Trophoblast cell (in vitro differentiated cells and primary cell): ENCODE measurements at regions not wholly inside any gene's neighbourhood (a gene's known extent, or its start where the extent isn't known, plus 50 kb on each side); places are given as distances from the start of the nearest gene placed in this dataset.

ENCODE experiments used
- DNase-seq, 2 donors: peaks; one replicate each; pipeline ENCODE4 v3.0.0-alpha.2; 2016
- H2AFZ ChIP-seq: 2 replicates; pipeline ENCODE4 v1.6.1; 2013; ENCODE audit warnings: low read length, moderate library complexity, mild to moderate bottlenecking; ENCODE audit not compliant: insufficient read depth, poor library complexity
- H2AK5ac ChIP-seq: 2 replicates; pipeline ENCODE4 v1.6.1; 2013; ENCODE audit warnings: mild to moderate bottlenecking, low read length
- H2BK120ac ChIP-seq: 2 replicates; pipeline ENCODE4 v1.6.1; 2013; ENCODE audit warnings: low read length, mild to moderate bottlenecking, moderate library complexity; ENCODE audit not compliant: insufficient read depth, poor library complexity
- H2BK12ac ChIP-seq: 2 replicates; pipeline ENCODE4 v1.6.1; 2013; ENCODE audit warnings: mild to moderate bottlenecking, low read length, moderate library complexity
- H2BK5ac ChIP-seq: 2 replicates; pipeline ENCODE4 v1.6.1; 2013; ENCODE audit warnings: low read length, low read depth, moderate library complexity, mild to moderate bottlenecking; ENCODE audit not compliant: poor library complexity
- H3K14ac ChIP-seq: 2 replicates; pipeline ENCODE4 v1.6.1; 2013; ENCODE audit warnings: mild to moderate bottlenecking, low read length
- H3K18ac ChIP-seq: 2 replicates; pipeline ENCODE4 v1.6.1; 2013; ENCODE audit warnings: mild to moderate bottlenecking, low read length
- H3K23ac ChIP-seq: 2 replicates; pipeline ENCODE4 v1.6.1; 2013; ENCODE audit warnings: low read length
- H3K27ac ChIP-seq: 2 replicates; pipeline ENCODE4 v1.5.1; 2013; ENCODE audit warnings: low read depth, mild to moderate bottlenecking, inconsistent platforms, low read length, moderate library complexity
- H3K27me3 ChIP-seq: 2 replicates; pipeline ENCODE4 v1.6.1; 2013; ENCODE audit warnings: inconsistent platforms, mild to moderate bottlenecking, low read length, moderate library complexity; ENCODE audit not compliant: insufficient read depth
- H3K36me3 ChIP-seq, 2 experiments: 1 replicate in 1 of 2; 2 replicates in 1 of 2; pipeline ENCODE4 v1.6.1; 2013; ENCODE audit warnings: low read length in 2 of 2, mild to moderate bottlenecking in 2 of 2, moderate library complexity in 1 of 2; ENCODE audit not compliant: insufficient read depth in 2 of 2, control insufficient read depth in 1 of 2
- H3K4ac ChIP-seq: 2 replicates; pipeline ENCODE4 v1.6.1; 2013; ENCODE audit warnings: low read depth, mild to moderate bottlenecking, low read length, moderate library complexity
- H3K4me1 ChIP-seq, 2 experiments: 1 replicate in 1 of 2; 2 replicates in 1 of 2; pipeline ENCODE4 v1.6.1; 2013; ENCODE audit warnings: low read length in 2 of 2, mild to moderate bottlenecking in 2 of 2, moderate library complexity in 1 of 2; ENCODE audit not compliant: insufficient read depth in 2 of 2, control insufficient read depth in 1 of 2
- H3K4me2 ChIP-seq: 2 replicates; pipeline ENCODE4 v1.6.1; 2013; ENCODE audit warnings: inconsistent platforms, mild to moderate bottlenecking, low read length, moderate library complexity
- H3K4me3 ChIP-seq: 2 replicates; pipeline ENCODE4 v1.5.1; 2013; ENCODE audit warnings: mild to moderate bottlenecking, low read depth, low read length, inconsistent platforms
- H3K79me1 ChIP-seq: one replicate; pipeline ENCODE4 v1.6.1; 2013; ENCODE audit warnings: low read length
- H3K79me2 ChIP-seq: 2 replicates; pipeline ENCODE4 v1.6.1; 2013; ENCODE audit warnings: low read length, mild to moderate bottlenecking; ENCODE audit not compliant: control insufficient read depth, insufficient read depth, poor library complexity
- H3K9ac ChIP-seq: 2 replicates; pipeline ENCODE4 v1.6.1; 2013; ENCODE audit warnings: mild to moderate bottlenecking, low read length
- H3K9me3 ChIP-seq: 2 replicates; pipeline ENCODE4 v1.6.1; 2013; ENCODE audit warnings: low read depth, mild to moderate bottlenecking, control low read depth, inconsistent platforms, low read length; ENCODE audit not compliant: insufficient read depth
- H4K12ac ChIP-seq: 2 replicates; pipeline ENCODE4 v1.6.1; 2013; ENCODE audit warnings: low read depth, mild to moderate bottlenecking, low read length, moderate library complexity
- H4K8ac ChIP-seq: 2 replicates; pipeline ENCODE4 v1.6.1; 2013; ENCODE audit warnings: low read depth, mild to moderate bottlenecking, low read length, moderate library complexity
- H4K91ac ChIP-seq: one replicate; pipeline ENCODE4 v1.6.1; 2013; ENCODE audit warnings: low read depth, mild to moderate bottlenecking, low read length, moderate library complexity
- WGBS: extraction: QIAGEN DNeasy Blood & Tissue Kit; methylation state at CpG from one replicate; pipeline ENCODE4 v1.1.7; 2013; ENCODE audit warnings: missing lambda C conversion rate; ENCODE audit not compliant: insufficient read length, insufficient coverage; ENCODE audit errors: extremely low coverage; 5-methylcytosine and 5-hydroxymethylcytosine counted together

- Histone ChIP-seq H3K79me2 (no peaks in the 10 kb centered on the region), H3K36me3 (no peaks in the 10 kb centered on the region), H3K23ac (no peak overlapping the region), H4K91ac (no peak overlapping the region), H4K8ac (no peak overlapping the region), H2BK12ac (no peak overlapping the region), H3K4ac (no peak overlapping the region), H3K4me3 (no peak overlapping the region), H3K27me3 (no peaks in the 10 kb centered on the region), H2AFZ (no peak overlapping the region), H2AK5ac (no peak overlapping the region), H3K4me1 (peaks cover 0 to 2% of the 10 kb centered on the region in 2 experiments), H3K9me3 (no peaks in the 10 kb centered on the region), H3K14ac (no peak overlapping the region), H3K79me1 (no peaks in the 10 kb centered on the region), H3K4me2 (no peak overlapping the region), H3K9ac (no peak overlapping the region), H2BK120ac (no peak overlapping the region), H3K27ac (no peak overlapping the region), H2BK5ac (no peak overlapping the region), H4K12ac (no peak overlapping the region), H3K18ac (no peak overlapping the region)
- no peak for DNase-seq
- no CpG with 5 or more reads among the region's 1 CpG for WGBS
Measured at GRCh38 chr2:12930391-12930790, 213.7 kb downstream of the TRIB2 start.

- peak in 1 of 2 donors; percentile 51 for DNase-seq
- no CpG with 5 or more reads among the region's 4 CpGs for WGBS
- no peaks in the 10 kb centered on the region for H3K9me3 ChIP-seq
- no peak overlapping the region for H3K4me3 ChIP-seq
- H3K9ac ChIP-seq = no peak overlapping the region
- no peak overlapping the region for H2AFZ ChIP-seq
- no peaks in the 10 kb centered on the region for H3K79me1 ChIP-seq
- H3K27me3 ChIP-seq = no peaks in the 10 kb centered on the region
- H3K4ac ChIP-seq = no peak overlapping the region
- no peak overlapping the region for H4K91ac ChIP-seq
- H2AK5ac ChIP-seq = no peak overlapping the region
- H2BK12ac ChIP-seq = no peak overlapping the region
- no peak overlapping the region for H3K14ac ChIP-seq
- H3K4me2 ChIP-seq = no peak overlapping the region
- no peak overlapping the region for H3K18ac ChIP-seq
- H3K79me2 ChIP-seq = no peaks in the 10 kb centered on the region
- no peak overlapping the region for H2BK5ac ChIP-seq
- no peak overlapping the region for H2BK120ac ChIP-seq
- H3K36me3 ChIP-seq = no peaks in the 10 kb centered on the region
- no peak overlapping the region for H4K12ac ChIP-seq
- H3K23ac ChIP-seq = no peak overlapping the region
- H3K4me1 ChIP-seq = peaks cover 0 to 2% of the 10 kb centered on the region in 2 experiments
- H3K27ac ChIP-seq = no peak overlapping the region
- no peak overlapping the region for H4K8ac ChIP-seq
Measured at GRCh38 chr2:12931186-12931844, 214.6 kb downstream of the TRIB2 start.

GRCh38 chr2:12932192-12932591 lies 215.5 kb downstream of the TRIB2 start:
- Histone ChIP-seq H3K79me1 (no peaks in the 10 kb centered on the region), H4K12ac (no peak overlapping the region), H3K4me2 (no peak overlapping the region), H3K9ac (no peak overlapping the region), H2AK5ac (no peak overlapping the region), H2BK12ac (no peak overlapping the region), H3K36me3 (no peaks in the 10 kb centered on the region), H4K91ac (no peak overlapping the region), H3K27me3 (no peaks in the 10 kb centered on the region), H3K4ac (no peak overlapping the region), H2AFZ (no peak overlapping the region), H3K18ac (no peak overlapping the region), H3K27ac (no peak overlapping the region), H3K4me1 (peaks cover 0 to 2% of the 10 kb centered on the region in 2 experiments), H4K8ac (no peak overlapping the region), H2BK120ac (no peak overlapping the region), H3K79me2 (no peaks in the 10 kb centered on the region), H3K23ac (no peak overlapping the region), H3K4me3 (no peak overlapping the region), H3K9me3 (no peaks in the 10 kb centered on the region), H2BK5ac (no peak overlapping the region), H3K14ac (no peak overlapping the region)
- no CpG with 5 or more reads among the region's 3 CpGs for WGBS
- no peak for DNase-seq

GRCh38 chr2:12934146-12934756 lies 217.5 kb downstream of the TRIB2 start:
- DNase-seq = peak in 1 of 2 donors; percentile 31
- no peaks in the 10 kb centered on the region for H3K9me3 ChIP-seq
- no peak overlapping the region for H3K4me3 ChIP-seq
- no peak overlapping the region for H4K8ac ChIP-seq
- peaks cover 0 to 2% of the 10 kb centered on the region in 2 experiments for H3K4me1 ChIP-seq
- no peak overlapping the region for H3K4me2 ChIP-seq
- H2AFZ ChIP-seq = no peak overlapping the region
- WGBS = 100% methylated on average over 2 of the region's 6 CpGs
- no peak overlapping the region for H3K18ac ChIP-seq
- H3K9ac ChIP-seq = no peak overlapping the region
- H2BK120ac ChIP-seq = no peak overlapping the region
- no peaks in the 10 kb centered on the region for H3K79me2 ChIP-seq
- no peak overlapping the region for H3K23ac ChIP-seq
- H3K27ac ChIP-seq = no peak overlapping the region
- H2AK5ac ChIP-seq = no peak overlapping the region
- H2BK5ac ChIP-seq = no peak overlapping the region
- H3K79me1 ChIP-seq = no peaks in the 10 kb centered on the region
- no peaks in the 10 kb centered on the region for H3K27me3 ChIP-seq
- no peaks in the 10 kb centered on the region for H3K36me3 ChIP-seq
- no peak overlapping the region for H3K14ac ChIP-seq
- H4K12ac ChIP-seq = no peak overlapping the region
- H3K4ac ChIP-seq = no peak overlapping the region
- H2BK12ac ChIP-seq = no peak overlapping the region
- no peak overlapping the region for H4K91ac ChIP-seq
